Nephron progenitor cell (in vitro differentiated cells): ENCODE measurements at regions not wholly inside any gene's neighbourhood (a gene's known extent, or its start where the extent isn't known, plus 50 kb on each side); places are given as distances from the start of the nearest gene placed in this dataset.

Experiments
- DNase-seq: peaks from one replicate; pipeline ENCODE4 v3.0.0; 2021
- H3K27ac Mint-ChIP-seq: 2 replicates; pipeline ENCODE4 v1.8.0; 2021; ENCODE audit warnings: mild to moderate bottlenecking, moderate library complexity, mixed read lengths
- H3K27me3 Mint-ChIP-seq: 2 replicates; pipeline ENCODE4 v1.8.0; 2021; ENCODE audit warnings: mild to moderate bottlenecking, low read depth, mixed read lengths; ENCODE audit not compliant: poor library complexity
- H3K36me3 Mint-ChIP-seq: 2 replicates; pipeline ENCODE4 v1.8.0; 2021; ENCODE audit warnings: low read depth, mixed read lengths
- H3K4me1 Mint-ChIP-seq: 2 replicates; pipeline ENCODE4 v1.8.0; 2021; ENCODE audit warnings: mixed read lengths
- H3K4me3 Mint-ChIP-seq: 2 replicates; pipeline ENCODE4 v1.8.0; 2021; ENCODE audit warnings: mild to moderate bottlenecking, moderate library complexity, mixed read lengths
- H3K9me3 Mint-ChIP-seq: 2 replicates; pipeline ENCODE4 v1.8.0; 2021; ENCODE audit warnings: mild to moderate bottlenecking, moderate library complexity, mixed read lengths
- TF ChIP-seq, protein P1 (sequence below): fragments of 200-600 bp; sonication (generic); IDR thresholded peaks from 2 replicates; pipeline ENCODE4 v1.5.0; 2021; ENCODE audit warnings: antibody characterized with exemption

DNA sequence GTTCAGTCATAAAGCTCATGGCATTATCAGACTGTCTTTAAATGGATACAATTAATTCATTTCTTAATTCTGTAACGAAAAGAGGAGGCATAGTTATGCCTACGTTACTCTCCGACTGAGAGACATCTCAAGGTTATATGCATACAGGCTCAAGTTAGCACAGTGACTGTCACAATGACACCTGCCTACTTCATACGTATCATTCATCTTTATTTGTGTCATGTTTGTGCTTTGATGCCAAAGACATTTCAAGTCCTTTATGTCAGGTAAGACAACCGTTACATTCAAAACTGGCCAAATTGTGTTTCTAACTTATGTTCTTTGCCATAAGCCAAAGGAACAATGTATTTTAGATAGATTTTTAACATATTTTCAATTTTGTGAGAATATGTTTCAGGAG lies 328.8 kb upstream of the NRG3 start:
- H3K9me3 Mint-ChIP-seq: peaks cover 26% of the 10 kb centered on the region
- no peak overlapping the region for H3K27ac Mint-ChIP-seq
- H3K36me3 Mint-ChIP-seq: no peaks in the 10 kb centered on the region
- TF ChIP-seq, protein P1, sequence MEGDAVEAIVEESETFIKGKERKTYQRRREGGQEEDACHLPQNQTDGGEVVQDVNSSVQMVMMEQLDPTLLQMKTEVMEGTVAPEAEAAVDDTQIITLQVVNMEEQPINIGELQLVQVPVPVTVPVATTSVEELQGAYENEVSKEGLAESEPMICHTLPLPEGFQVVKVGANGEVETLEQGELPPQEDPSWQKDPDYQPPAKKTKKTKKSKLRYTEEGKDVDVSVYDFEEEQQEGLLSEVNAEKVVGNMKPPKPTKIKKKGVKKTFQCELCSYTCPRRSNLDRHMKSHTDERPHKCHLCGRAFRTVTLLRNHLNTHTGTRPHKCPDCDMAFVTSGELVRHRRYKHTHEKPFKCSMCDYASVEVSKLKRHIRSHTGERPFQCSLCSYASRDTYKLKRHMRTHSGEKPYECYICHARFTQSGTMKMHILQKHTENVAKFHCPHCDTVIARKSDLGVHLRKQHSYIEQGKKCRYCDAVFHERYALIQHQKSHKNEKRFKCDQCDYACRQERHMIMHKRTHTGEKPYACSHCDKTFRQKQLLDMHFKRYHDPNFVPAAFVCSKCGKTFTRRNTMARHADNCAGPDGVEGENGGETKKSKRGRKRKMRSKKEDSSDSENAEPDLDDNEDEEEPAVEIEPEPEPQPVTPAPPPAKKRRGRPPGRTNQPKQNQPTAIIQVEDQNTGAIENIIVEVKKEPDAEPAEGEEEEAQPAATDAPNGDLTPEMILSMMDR: no peak
- H3K4me3 Mint-ChIP-seq: no peak overlapping the region
- DNase-seq: no peak
- no peaks in the 10 kb centered on the region for H3K27me3 Mint-ChIP-seq
- H3K4me1 Mint-ChIP-seq: no peaks in the 10 kb centered on the region

DNA sequence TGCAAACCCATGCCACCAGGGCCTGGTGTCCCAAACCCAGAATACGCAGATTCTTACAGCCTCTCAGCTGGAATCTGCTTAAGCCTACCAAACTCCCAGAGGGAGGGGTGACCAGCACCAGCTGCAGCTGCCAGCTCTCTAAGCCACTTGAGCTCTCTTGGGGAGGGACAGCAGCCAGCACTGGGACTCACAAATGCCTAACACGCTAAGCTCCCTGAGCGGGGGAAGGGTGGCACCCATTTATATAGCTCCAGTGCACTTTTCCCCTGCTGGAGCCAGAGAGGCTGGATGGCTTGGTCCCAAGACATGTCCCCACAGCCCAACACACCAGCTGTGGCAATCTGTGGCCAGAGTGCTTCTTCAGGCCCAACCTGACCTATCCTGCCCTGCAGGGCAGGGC lies 326.8 kb upstream of the NRG3 start:
- Mint-ChIP-seq H3K4me3 (no peak overlapping the region), H3K4me1 (no peaks in the 10 kb centered on the region), H3K36me3 (no peaks in the 10 kb centered on the region), H3K27ac (no peak overlapping the region), H3K9me3 (peaks cover 45% of the 10 kb centered on the region), H3K27me3 (no peaks in the 10 kb centered on the region)
- TF ChIP-seq, protein P1: no peak
- DNase-seq: no peak

DNA sequence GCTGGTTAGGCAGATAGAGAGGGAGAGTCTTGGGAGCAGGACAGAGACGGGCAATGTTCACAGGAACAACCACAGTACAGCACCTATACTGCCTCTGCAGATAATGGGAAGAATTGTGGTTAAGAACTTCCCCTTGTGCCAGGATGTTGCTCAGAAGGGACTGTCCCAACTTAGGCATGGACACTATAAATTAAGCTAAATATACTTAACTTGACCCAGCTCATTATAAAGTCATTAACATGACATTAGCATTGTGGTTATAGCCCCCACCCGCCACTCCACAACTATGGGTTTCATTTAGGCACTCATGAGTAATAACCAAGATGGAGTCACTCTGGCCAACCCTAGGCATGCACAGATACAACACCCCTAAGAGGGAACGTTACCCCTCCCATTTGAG lies 310.9 kb upstream of the NRG3 start:
- peaks cover 4% of the 10 kb centered on the region for H3K9me3 Mint-ChIP-seq
- no peak for DNase-seq
- no peaks in the 10 kb centered on the region for H3K4me1 Mint-ChIP-seq
- H3K27me3 Mint-ChIP-seq: peaks cover 4% of the 10 kb centered on the region
- TF ChIP-seq, protein P1: no peak
- no peak overlapping the region for H3K4me3 Mint-ChIP-seq
- no peak overlapping the region for H3K27ac Mint-ChIP-seq
- H3K36me3 Mint-ChIP-seq: no peaks in the 10 kb centered on the region

DNA sequence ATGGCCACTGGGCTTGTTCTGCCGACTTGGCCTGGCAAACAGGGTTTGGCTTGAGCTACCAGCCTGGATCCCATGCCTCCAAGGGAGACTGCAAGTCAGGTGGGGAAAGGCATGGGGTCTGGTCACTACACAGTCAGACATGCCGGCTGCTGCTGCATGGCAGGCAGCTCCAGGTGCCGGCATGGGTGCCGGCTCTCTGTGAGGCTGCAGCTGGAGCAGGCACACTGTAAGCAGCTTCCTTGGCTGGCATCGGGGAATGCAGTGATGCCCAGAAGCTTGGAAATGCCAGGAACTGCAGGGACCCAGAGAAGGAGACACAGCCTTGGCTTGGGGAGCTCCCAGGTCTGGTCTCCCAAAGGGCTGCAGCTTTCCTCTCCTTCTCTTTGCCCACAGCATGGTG lies 305.5 kb upstream of the NRG3 start:
- peaks cover 6% of the 10 kb centered on the region for H3K27me3 Mint-ChIP-seq
- no peak overlapping the region for H3K27ac Mint-ChIP-seq
- H3K36me3 Mint-ChIP-seq: no peaks in the 10 kb centered on the region
- H3K4me3 Mint-ChIP-seq: no peak overlapping the region
- TF ChIP-seq, protein P1: no peak
- H3K4me1 Mint-ChIP-seq: no peaks in the 10 kb centered on the region
- DNase-seq: no peak
- peaks cover 8% of the 10 kb centered on the region for H3K9me3 Mint-ChIP-seq

DNA sequence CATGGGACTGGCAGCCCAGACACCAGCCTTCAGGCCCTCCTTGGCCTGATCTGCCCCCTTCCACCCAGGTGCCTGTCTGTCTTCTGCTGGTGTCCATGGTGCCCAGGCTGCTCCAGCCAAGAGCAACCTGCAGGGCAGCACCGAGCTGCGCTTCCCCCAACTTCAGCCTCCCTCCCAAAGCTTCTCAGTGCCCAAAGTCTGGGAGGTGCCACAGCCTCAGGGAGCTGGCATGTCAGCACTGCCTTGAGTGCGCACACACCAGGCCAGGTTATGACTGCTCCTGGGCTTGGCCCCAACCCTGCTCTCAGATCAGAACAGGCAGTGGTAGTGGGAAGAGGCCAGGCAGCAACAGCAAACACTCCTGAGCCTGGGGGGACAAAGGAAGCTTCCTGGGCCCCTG lies 304.6 kb upstream of the NRG3 start:
- Mint-ChIP-seq H3K27ac (no peak overlapping the region), H3K4me1 (no peaks in the 10 kb centered on the region), H3K36me3 (no peaks in the 10 kb centered on the region), H3K27me3 (peaks cover 7% of the 10 kb centered on the region), H3K4me3 (no peak overlapping the region), H3K9me3 (peaks cover 17% of the 10 kb centered on the region)
- no peak for DNase-seq
- TF ChIP-seq, protein P1: no peak

DNA sequence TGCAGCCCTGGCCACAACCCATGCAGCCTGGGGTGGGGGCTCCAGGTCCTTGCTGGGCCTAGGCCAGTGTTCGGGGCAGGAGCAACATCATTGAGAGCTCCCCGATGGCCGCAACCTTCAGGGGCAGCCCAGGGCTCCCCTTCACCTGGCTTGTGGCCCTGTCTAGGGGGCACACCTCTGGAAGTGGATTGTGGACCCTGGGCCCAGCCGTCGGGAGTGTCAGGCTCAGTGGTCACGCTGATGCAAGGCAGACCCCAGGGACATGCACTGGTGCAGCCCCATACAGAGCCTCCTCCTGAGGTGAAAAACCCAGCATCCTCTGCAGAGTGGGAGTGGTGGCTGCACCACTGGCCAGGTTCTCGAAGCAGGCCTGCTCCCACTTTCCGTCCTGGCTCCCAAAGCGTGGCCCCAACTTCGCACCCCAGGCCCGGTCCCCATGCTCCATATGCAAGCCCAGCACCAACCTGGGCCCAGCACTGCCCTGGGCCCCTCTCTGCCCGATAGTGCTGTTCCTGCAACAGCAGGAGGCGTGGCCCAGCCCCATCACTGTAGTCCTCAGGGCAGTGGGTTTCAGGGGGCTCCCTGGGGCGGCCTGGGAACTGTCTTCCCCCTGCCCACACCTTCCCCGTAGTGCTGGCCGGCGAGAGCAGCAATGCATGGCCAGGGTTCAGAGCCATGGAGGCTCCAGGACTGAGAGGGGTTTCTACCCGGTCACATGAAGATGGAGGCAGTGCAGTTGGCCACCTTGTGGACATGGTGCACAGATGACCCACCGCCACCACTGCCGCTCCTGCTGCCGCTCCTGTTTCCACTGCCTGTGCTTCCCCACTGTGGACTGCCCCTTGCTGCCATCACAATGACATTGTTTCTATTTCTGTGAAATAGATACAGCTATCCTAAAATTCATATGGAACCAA lies 303.9 kb upstream of the NRG3 start:
- no peak overlapping the region for H3K27ac Mint-ChIP-seq
- H3K9me3 Mint-ChIP-seq: peaks cover 24% of the 10 kb centered on the region
- H3K4me1 Mint-ChIP-seq: no peaks in the 10 kb centered on the region
- H3K27me3 Mint-ChIP-seq: peaks cover 7% of the 10 kb centered on the region
- no peak for DNase-seq
- H3K4me3 Mint-ChIP-seq: no peak overlapping the region
- H3K36me3 Mint-ChIP-seq: no peaks in the 10 kb centered on the region
- TF ChIP-seq, protein P1: no peak
